GM18868 (cell line): ENCODE measurements at regions not wholly inside any gene's neighbourhood (a gene's known extent, or its start where the extent isn't known, plus 50 kb on each side); places are given as distances from the start of the nearest gene placed in this dataset.
"Not testable (repeated sequence)": the region's sequence is repeated elsewhere in the genome, so short reads cannot be mapped to it uniquely, and the experiment has no call there.

Experiments used
- ATAC-seq: cut with Tn5 transposase; IDR thresholded peaks from one replicate; pipeline ENCODE4 v1.9.1; 2021; ENCODE audit warnings: mild to moderate bottlenecking, moderate library complexity; ENCODE audit not compliant: unreplicated experiment

DNA sequence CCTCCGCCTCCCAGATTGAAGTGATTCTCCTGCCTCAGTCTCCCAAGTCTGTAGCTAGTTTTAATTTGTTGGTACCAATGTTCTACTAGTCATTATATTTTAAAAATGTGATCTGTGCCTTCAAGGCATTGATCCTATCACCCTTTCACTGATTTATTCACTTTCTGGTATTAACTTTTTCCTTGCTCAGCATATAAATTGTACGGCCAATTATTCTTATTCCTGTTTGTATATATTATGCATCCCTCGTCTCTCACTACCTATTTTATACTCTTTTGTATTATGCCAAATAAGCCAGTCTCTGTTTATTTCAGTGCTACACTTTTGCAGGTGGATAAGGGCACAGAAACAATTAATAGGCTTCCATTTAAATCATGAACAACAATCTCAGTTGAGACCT lies 620.2 kb upstream of the BCHE start:
- ATAC-seq = no peak

DNA sequence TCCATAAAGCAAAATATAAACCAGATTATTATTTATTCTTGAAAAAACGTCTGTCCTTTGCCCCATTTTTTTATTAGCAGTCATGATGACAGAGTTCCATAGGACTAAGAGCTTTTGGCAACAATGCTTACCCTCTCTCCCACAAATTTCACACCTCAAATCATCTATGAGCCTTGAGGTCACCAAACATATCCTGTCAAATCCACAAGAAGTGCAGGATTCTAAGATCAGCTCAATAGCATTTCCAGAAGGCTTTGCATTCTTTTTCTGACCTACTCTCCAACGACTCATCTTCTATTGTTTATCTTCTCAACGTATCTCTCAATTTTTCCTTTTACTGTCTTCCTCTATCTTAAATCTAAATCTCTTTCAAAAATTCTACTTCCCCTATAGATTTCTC lies 619.1 kb upstream of the BCHE start:
- ATAC-seq = no peak

DNA sequence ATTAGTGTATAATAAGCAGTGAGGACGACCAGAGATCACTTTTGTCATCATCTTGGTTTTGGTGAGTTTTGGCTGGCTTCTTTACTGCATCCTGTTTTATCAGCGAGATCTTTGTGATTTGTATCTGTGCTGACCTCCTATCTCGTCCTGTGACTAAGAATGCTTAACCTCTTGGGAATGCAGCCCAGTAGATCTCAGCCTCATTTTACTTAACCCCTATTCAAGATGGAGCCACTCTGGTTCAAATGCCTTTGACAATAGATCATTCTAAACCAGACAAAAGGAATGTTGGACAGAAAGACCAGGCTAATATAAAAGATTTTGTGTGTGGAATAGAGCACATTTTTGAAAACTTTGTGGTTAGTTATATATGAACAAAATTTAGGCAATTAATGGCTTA lies 618.5 kb upstream of the BCHE start:
- no peak for ATAC-seq

DNA sequence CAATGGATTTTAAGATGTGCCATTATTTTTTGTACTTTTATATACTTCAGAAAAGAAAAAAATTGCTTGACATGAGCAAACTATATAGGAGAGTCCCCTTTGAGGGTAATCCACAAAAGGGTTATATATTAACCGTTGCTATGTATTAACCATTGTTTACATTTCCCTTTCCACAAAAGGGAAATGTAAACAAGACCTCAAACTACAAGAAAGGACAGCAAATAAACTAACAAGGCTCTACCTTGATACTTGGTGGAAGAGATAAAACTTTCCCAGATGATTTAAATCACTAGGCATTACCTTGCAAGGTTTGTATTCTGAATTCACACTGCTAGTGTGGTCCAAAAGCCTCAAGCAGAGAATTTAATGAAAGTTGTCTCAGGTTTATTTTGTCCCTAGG lies 616.3 kb upstream of the BCHE start:
- no peak for ATAC-seq

- ATAC-seq = no peak
Observed at GRCh38 chr3:166451997-166452396, 614.8 kb upstream of the BCHE start.

GRCh38 chr3:166447513-166447912 lies 610.3 kb upstream of the BCHE start:
- ATAC-seq = no peak

DNA sequence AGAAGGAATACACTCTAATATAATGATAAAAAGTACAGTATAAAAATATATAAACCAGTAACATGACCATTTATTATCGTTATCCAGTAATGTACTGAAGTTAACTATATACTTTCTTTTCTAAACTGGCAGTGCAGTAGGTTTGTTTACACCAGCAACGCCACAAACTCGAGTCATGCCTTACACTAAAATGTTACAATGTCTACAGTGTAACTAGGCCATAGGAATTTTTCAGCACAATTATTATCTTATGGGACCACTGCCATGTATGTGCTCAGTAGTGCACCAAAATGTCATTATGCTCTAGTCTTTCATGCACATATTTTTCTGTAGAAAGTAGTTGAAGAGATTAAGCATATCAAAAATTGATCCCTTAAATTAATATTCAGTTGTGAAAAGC lies 609.8 kb upstream of the BCHE start:
- no peak for ATAC-seq

- ATAC-seq = no peak
Observed at GRCh38 chr3:166446291-166446690, 609.1 kb upstream of the BCHE start.

GRCh38 chr3:166445865-166446264 lies 608.6 kb upstream of the BCHE start:
- no peak for ATAC-seq

- no peak for ATAC-seq
Observed at GRCh38 chr3:166444756-166445155, 607.5 kb upstream of the BCHE start.

GRCh38 chr3:166444336-166444735 lies 607.1 kb upstream of the BCHE start:
- no peak for ATAC-seq

- no peak for ATAC-seq
Observed at GRCh38 chr3:166435469-166436057, 598.3 kb upstream of the BCHE start.

DNA sequence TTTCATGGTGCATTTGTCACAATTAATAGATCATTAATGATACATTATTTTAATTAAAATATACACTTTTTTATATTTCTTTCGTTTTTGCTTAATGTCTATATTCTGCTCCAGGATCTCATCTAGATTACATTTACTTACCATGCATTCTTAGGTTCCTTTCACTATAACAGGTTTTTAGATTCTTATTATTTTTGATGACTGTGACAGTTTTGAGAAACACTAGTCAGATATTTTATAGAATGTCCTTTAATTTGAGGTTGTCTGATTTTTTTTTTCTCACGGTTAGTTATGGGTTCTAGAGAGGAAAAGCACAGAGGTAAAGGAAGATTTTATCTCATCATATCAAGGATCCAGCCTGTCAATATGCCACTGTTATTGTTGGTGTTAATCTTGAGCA lies 595.8 kb upstream of the BCHE start:
- no peak for ATAC-seq

- ATAC-seq = no peak
Observed at GRCh38 chr3:166425900-166426611, 588.8 kb upstream of the BCHE start.

- ATAC-seq = no peak
Observed at GRCh38 chr3:166425021-166425420, 587.8 kb upstream of the BCHE start.

DNA sequence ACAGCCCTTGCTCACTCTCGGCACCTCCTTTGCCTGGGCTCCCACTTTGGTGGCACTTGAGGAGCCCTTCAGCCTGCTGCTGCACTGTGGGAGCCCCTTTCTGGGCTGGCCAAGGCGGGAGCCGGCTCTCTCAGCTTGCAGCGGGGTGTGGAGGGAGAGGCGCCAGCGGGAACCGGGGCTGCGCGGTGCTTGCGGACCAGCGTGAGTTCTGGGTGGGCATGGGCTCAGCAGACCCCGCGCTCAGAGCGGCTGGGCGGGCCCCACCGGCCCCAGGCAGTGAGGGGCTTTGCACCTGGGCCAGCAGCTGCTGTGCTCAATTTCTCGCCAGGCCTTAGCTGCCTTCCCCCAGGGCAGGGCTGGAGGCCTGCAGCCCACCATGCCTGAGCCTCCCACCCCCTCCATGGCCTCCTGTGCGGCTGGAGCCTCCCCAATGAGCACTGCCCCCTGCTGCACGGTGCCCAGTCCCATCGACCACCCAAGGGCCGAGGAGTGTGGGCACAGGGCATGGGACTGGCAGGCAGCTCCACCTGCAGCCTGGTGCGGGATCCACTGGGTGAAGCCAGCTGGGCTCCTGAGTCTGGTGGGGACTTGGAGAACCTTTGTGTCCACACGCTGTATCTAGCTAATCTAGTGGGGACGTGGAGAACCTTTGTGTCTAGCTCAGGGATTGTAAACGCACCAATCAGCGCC lies 586.7 kb upstream of the BCHE start:
- not testable (repeated sequence) for ATAC-seq

- no peak for ATAC-seq
Observed at GRCh38 chr3:166422556-166422955, 585.3 kb upstream of the BCHE start.

- ATAC-seq = no peak
Observed at GRCh38 chr3:166420071-166420470, 582.8 kb upstream of the BCHE start.

DNA sequence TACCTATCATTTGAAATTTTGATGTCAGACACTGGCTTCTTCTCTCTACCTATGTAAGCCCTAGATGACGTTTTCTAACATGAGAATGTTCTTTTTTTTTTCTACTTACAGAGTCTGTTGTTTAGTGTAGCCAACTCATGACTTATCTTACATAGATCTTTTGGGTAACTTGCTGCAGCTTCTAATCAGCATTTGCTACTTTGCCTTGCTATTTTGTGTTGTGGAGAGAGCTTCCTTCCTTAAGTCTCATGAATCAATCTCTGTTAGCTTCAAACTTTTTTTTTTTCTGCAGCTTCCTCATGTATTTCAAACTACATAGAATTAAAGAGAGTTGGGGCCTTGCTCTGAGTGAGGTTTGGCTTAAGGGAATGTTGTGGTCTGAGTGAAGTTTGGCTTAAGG lies 568.7 kb upstream of the BCHE start:
- no peak for ATAC-seq

- ATAC-seq = no peak
Observed at GRCh38 chr3:166405465-166405864, 568.2 kb upstream of the BCHE start.

GRCh38 chr3:166390303-166390702 lies 553.1 kb upstream of the BCHE start:
- no peak for ATAC-seq

DNA sequence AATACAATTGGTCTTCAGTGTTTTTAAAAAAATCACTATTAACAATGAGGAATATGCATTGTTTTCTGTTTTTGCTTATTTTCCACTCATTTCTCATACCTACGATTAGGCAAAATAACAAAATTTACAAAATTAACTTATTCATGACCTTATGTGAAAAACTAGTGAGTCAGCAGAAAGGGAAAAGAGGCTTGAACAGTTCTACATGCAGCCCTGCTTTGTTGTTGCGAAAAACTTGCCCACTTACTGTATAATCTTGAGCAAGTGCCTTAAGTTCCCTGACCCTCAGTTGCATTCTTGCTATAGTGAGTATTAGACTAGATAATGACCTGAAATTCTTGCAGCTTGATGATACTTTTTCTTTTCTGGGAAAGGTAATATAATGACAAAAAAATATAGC lies 551.1 kb upstream of the BCHE start:
- no peak for ATAC-seq
